ENCODE measurements at regions not wholly inside any gene's neighbourhood (a gene's known extent, or its start where the extent isn't known, plus 50 kb on each side); places are given as distances from the start of the nearest gene placed in this dataset.
"Not testable (repeated sequence)": the region's sequence is repeated elsewhere in the genome, so short reads cannot be mapped to it uniquely, and the experiment has no call there.

DNA sequence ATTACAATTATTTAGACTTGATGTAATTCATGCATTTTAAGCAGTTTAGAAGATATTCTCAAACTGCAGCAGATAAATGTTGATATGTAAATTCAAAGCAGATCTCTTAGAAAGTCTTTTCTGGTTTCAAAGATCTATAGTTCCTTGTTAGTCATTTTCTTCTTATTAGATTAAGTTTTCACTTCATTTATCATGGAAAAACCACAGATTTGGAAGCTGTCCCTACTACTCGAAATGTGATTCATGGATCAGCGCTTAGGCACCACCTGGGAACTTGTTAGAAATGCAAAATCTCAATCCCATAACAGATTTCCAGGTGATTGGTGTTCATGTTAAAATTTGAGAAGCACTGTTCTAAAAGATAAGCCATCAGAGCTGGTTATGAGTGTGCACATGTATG lies 92.8 kb upstream of the CDH2 start:
- no peak for ATAC-seq
- DNase-seq: no peak
- TF ChIP-seq, protein P1, sequence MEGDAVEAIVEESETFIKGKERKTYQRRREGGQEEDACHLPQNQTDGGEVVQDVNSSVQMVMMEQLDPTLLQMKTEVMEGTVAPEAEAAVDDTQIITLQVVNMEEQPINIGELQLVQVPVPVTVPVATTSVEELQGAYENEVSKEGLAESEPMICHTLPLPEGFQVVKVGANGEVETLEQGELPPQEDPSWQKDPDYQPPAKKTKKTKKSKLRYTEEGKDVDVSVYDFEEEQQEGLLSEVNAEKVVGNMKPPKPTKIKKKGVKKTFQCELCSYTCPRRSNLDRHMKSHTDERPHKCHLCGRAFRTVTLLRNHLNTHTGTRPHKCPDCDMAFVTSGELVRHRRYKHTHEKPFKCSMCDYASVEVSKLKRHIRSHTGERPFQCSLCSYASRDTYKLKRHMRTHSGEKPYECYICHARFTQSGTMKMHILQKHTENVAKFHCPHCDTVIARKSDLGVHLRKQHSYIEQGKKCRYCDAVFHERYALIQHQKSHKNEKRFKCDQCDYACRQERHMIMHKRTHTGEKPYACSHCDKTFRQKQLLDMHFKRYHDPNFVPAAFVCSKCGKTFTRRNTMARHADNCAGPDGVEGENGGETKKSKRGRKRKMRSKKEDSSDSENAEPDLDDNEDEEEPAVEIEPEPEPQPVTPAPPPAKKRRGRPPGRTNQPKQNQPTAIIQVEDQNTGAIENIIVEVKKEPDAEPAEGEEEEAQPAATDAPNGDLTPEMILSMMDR (IDR thresholded peaks at IDR 0.05): no peak
- no peak for TF ChIP-seq POLR2A (IDR thresholded peaks at IDR 0.05)
- Histone ChIP-seq H3K27ac (no peak overlapping the region), H3K27me3 (no peaks in the 10 kb centered on the region), H3K4me3 (no peak overlapping the region), H3K9me3 (no peaks in the 10 kb centered on the region), H3K36me3 (replicated peaks in 1 of 2; ENCODE audit: insufficient read depth in 1 of 2, low read depth in 2 of 2) (no peaks in the 10 kb centered on the region), H3K4me1 (no peaks in the 10 kb centered on the region)
- intact Hi-C loops (cut with DNase I): no loop called here
- WGBS, 2 donors: 54 to 66% methylated on average over 2 of the region's 2 CpGs

DNA sequence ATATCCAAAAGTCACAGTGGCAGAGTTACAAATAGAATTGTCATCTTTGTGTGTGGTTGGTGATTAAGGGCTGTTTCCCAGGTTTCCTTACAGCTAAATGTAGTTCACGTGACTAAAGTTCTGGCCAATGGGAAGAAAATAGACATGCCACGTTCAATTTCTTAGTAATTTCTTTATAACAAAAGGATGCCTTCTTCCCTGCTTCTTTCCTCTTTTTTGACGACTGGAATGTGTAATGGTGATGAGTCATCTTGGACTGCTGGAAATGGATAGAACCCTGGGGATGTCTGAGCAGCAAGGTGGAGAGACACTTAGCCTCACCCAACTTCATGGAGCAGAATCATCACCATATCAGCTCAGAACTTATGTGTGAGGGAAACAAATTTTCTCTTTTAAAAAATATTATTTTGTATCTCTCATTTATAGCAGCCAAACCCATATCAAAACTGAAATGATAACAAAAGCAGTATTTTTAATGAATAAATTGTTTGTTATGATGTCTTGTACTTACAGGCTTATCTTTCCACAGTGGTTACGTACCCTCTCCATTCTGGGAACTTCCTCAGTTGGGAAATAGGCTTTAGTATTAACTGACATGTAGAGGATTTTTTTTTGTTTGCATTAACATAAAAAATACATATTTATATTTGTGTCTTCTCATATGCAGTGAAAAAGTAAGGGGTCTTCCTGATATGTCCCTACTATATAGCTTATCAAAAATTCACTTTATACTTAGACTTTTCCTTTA lies 91.1 kb upstream of the CDH2 start:
- H3K4me1 ChIP-seq: no peaks in the 10 kb centered on the region
- H3K36me3 ChIP-seq (replicated peaks in 1 of 2; ENCODE audit: insufficient read depth in 1 of 2, low read depth in 2 of 2): no peaks in the 10 kb centered on the region
- DNase-seq (no peak), ATAC-seq (no peak)
- intact Hi-C loops (cut with DNase I): no loop called here
- H3K4me3 ChIP-seq: no peak overlapping the region
- TF ChIP-seq, protein P1 (IDR thresholded peaks at IDR 0.05): no peak
- TF ChIP-seq POLR2A (IDR thresholded peaks at IDR 0.05): no peak
- H3K27me3 ChIP-seq: no peaks in the 10 kb centered on the region
- WGBS, 2 donors: 29 to 41% methylated on average over 4 of the region's 4 CpGs
- H3K9me3 ChIP-seq: no peaks in the 10 kb centered on the region
- H3K27ac ChIP-seq: no peak overlapping the region

DNA sequence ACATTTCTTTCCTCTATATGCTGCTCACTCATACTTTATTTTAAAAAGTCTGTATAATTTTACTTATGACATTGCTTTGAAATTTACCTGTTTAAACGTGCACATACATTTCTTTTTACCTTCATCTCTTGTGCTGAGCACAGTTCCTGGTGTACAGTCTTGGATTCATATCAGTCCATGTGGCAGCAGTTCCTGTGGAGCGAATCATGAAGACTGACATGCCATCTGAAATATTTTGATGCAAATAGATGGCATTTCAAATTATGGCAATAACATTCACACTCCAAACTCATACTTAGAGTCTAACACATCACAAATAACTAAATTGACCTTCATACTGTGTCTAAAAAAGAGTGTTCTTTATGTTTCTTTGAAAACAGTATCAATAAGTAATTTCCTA lies 90.3 kb upstream of the CDH2 start:
- Histone ChIP-seq H3K4me1 (no peaks in the 10 kb centered on the region), H3K4me3 (no peak overlapping the region), H3K36me3 (replicated peaks in 1 of 2; ENCODE audit: insufficient read depth in 1 of 2, low read depth in 2 of 2) (no peaks in the 10 kb centered on the region), H3K9me3 (no peaks in the 10 kb centered on the region), H3K27ac (no peak overlapping the region), H3K27me3 (no peaks in the 10 kb centered on the region)
- TF ChIP-seq, protein P1 (IDR thresholded peaks at IDR 0.05): no peak
- no peak for TF ChIP-seq POLR2A (IDR thresholded peaks at IDR 0.05)
- 35 to 42% methylated on average over 2 of the region's 2 CpGs for WGBS, 2 donors
- ATAC-seq (no peak), DNase-seq (no peak)
- intact Hi-C loops (cut with DNase I): no loop called here

DNA sequence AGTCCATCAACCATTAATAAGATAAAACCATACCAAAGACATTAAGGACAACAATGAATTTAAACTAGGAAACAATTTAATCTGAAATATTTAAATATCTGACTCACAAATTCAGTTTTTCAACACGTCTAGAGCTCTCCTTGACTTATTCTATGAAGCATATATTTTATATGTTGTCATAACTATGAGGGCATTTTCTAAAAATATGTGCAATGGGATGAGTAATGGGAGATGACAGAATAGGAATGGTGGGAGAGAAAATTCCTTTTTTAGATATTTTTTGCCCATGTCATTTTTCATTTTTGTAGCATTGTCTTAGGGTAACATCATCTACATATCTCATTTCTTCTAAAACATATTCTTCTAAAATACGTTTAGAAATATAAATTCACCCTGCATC lies 79.2 kb upstream of the CDH2 start:
- Histone ChIP-seq H3K4me1 (no peaks in the 10 kb centered on the region), H3K36me3 (replicated peaks in 1 of 2; ENCODE audit: insufficient read depth in 1 of 2, low read depth in 2 of 2) (no peaks in the 10 kb centered on the region), H3K4me3 (no peak overlapping the region), H3K27ac (no peak overlapping the region), H3K27me3 (no peaks in the 10 kb centered on the region), H3K9me3 (no peaks in the 10 kb centered on the region)
- ATAC-seq: no peak
- WGBS, 2 donors: 38 to 41% methylated on average over 2 of the region's 2 CpGs
- no peak for TF ChIP-seq POLR2A (IDR thresholded peaks at IDR 0.05)
- TF ChIP-seq, protein P1 (IDR thresholded peaks at IDR 0.05): no peak
- DNase-seq: no peak
- intact Hi-C loops (cut with DNase I): no loop called here

DNA sequence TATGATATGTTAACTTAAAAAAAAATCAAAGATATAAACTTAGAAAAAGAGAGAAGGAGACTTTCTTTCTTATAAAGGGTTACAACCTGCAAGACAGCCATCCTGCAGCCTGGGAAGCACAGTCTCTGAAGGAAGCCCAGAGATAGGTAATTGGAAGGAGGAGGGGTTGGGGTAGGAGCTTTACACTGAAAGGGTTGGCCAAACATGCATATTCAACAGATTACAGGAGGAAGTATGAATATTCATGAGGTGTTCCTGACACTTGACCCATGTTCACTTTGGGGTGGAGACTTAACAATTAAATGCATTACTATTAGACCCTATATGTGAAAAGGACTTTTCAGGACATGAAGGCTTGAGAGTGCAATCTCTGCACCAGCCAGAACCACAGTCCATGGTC lies 71.7 kb upstream of the CDH2 start:
- Histone ChIP-seq H3K4me3 (no peak overlapping the region), H3K27me3 (no peaks in the 10 kb centered on the region), H3K4me1 (no peaks in the 10 kb centered on the region), H3K27ac (no peak overlapping the region), H3K36me3 (replicated peaks in 1 of 2; ENCODE audit: insufficient read depth in 1 of 2, low read depth in 2 of 2) (no peaks in the 10 kb centered on the region), H3K9me3 (no peaks in the 10 kb centered on the region)
- no peak for DNase-seq
- intact Hi-C loops (cut with DNase I): no loop called here
- ATAC-seq: no peak
- no peak for TF ChIP-seq POLR2A (IDR thresholded peaks at IDR 0.05)
- TF ChIP-seq, protein P1 (IDR thresholded peaks at IDR 0.05): no peak

DNA sequence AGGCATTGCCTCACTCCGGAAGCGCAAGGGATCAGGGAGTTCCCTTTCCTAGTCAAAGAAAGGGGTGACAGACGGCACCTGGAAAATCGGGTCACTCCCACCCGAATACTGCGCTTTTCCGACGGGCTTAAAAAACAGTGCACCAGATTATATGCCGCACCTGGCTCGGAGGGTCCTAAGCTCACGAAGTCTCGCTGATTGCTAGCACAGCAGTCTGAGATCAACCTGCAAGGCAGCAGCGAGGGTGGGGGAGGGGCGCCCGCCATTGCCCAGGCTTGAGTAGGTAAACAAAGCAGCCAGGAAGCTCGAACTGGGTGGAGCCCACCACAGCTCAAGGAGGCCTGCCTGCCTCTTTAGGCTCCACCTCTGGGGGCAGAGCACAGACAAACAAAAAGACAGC lies 63.7 kb upstream of the CDH2 start:
- H3K4me1 ChIP-seq; H3K9me3 ChIP-seq; H3K36me3 ChIP-seq (replicated peaks in 1 of 2; ENCODE audit: insufficient read depth in 1 of 2, low read depth in 2 of 2); H3K27ac ChIP-seq; H3K27me3 ChIP-seq; intact Hi-C loops (cut with DNase I); H3K4me3 ChIP-seq; ATAC-seq; DNase-seq: not testable (repeated sequence)
- 76 to 82% methylated on average over 8 to 16 of the region's 16 CpGs for WGBS, 2 donors

All from body of pancreas (tissue), 4 donors.